Endodermal cell (in vitro differentiated cells): ENCODE measurements at regions not wholly inside any gene's neighbourhood (a gene's known extent, or its start where the extent isn't known, plus 50 kb on each side); places are given as distances from the start of the nearest gene placed in this dataset.

Experiments used
- DNase-seq: peaks from one replicate; pipeline ENCODE4 v3.0.0-alpha.2; 2017
- H3K27ac ChIP-seq: 2 replicates; pipeline ENCODE4 v1.5.1; 2013; ENCODE audit warnings: mild to moderate bottlenecking, low read depth, low read length, moderate library complexity
- H3K27me3 ChIP-seq: 2 replicates; pipeline ENCODE4 v1.6.1; 2013; ENCODE audit warnings: mild to moderate bottlenecking, low read length, moderate library complexity; ENCODE audit not compliant: insufficient read depth, control insufficient read depth, poor library complexity, severe bottlenecking
- H3K36me3 ChIP-seq: 2 replicates; pipeline ENCODE4 v1.7.0; 2013; ENCODE audit warnings: mild to moderate bottlenecking, low read length, moderate library complexity; ENCODE audit not compliant: control insufficient read depth, insufficient read depth
- H3K4me1 ChIP-seq: one replicate; pipeline ENCODE4 v1.7.0; 2013; ENCODE audit warnings: low read length; ENCODE audit not compliant: control insufficient read depth, insufficient read depth
- H3K4me3 ChIP-seq: 2 replicates; pipeline ENCODE4 v1.5.1; 2013; ENCODE audit warnings: mild to moderate bottlenecking, low read length, moderate library complexity
- H3K9ac ChIP-seq: 2 replicates; pipeline ENCODE4 v1.6.1; 2013; ENCODE audit warnings: mild to moderate bottlenecking, low read length, moderate library complexity; ENCODE audit not compliant: poor library complexity, severe bottlenecking; ENCODE audit errors: extremely low read depth
- H3K9me3 ChIP-seq: 2 replicates; pipeline ENCODE4 v1.6.1; 2013; ENCODE audit warnings: mild to moderate bottlenecking, low read length, moderate library complexity; ENCODE audit not compliant: control insufficient read depth
- H3K27ac Mint-ChIP-seq: 2 replicates; pipeline ENCODE4 v1.8.0; 2020; ENCODE audit warnings: mixed read lengths
- H3K27me3 Mint-ChIP-seq: 2 replicates; pipeline ENCODE4 v1.8.0; 2021; ENCODE audit warnings: mild to moderate bottlenecking, mixed read lengths; ENCODE audit not compliant: insufficient read depth
- H3K36me3 Mint-ChIP-seq: 2 replicates; pipeline ENCODE4 v1.8.0; 2020; ENCODE audit warnings: low read depth, mixed read lengths
- H3K4me1 Mint-ChIP-seq: 2 replicates; pipeline ENCODE4 v1.8.0; 2020; ENCODE audit warnings: mixed read lengths
- H3K4me3 Mint-ChIP-seq: 2 replicates; pipeline ENCODE4 v1.8.0; 2020; ENCODE audit warnings: mild to moderate bottlenecking, moderate library complexity, mixed read lengths
- H3K9me3 Mint-ChIP-seq: 2 replicates; pipeline ENCODE4 v1.8.0; 2020; ENCODE audit warnings: mild to moderate bottlenecking, mixed read lengths
- CTCF ChIP-seq: fragments of 200-600 bp; sonication (generic); conservative IDR thresholded peaks from 2 replicates; pipeline ENCODE4 v1.5.0; 2021; ENCODE audit warnings: antibody characterized with exemption, mild to moderate bottlenecking
- whole genome bisulfite sequencing, 2 experiments: methylation state at CpG; one replicate each; pipeline versions ENCODE4 v1.1.5 to v1.1.7; 2013; ENCODE audit warnings: missing lambda C conversion rate in 2 of 2, mixed read lengths in 1 of 2; ENCODE audit not compliant: insufficient coverage in 1 of 2, insufficient read length in 1 of 2; 5-methylcytosine and 5-hydroxymethylcytosine counted together

- TF ChIP-seq CTCF: no peak
- H3K27ac Mint-ChIP-seq: no peak overlapping the region
- DNase-seq: no peak
- peaks cover 9% of the 10 kb centered on the region for H3K9me3 ChIP-seq
- H3K27ac ChIP-seq: no peak overlapping the region
- WGBS, 2 experiments: 81 to 89% methylated on average over 4 to 7 of the region's 7 CpGs
- no peaks in the 10 kb centered on the region for H3K36me3 ChIP-seq
- no peaks in the 10 kb centered on the region for H3K27me3 Mint-ChIP-seq
- H3K4me3 ChIP-seq: no peak overlapping the region
- no peaks in the 10 kb centered on the region for H3K27me3 ChIP-seq
- H3K9me3 Mint-ChIP-seq: peaks cover 18% of the 10 kb centered on the region
- no peak overlapping the region for H3K9ac ChIP-seq
- no peaks in the 10 kb centered on the region for H3K4me1 ChIP-seq
- H3K4me1 Mint-ChIP-seq: peaks cover 8% of the 10 kb centered on the region
- no peak overlapping the region for H3K4me3 Mint-ChIP-seq
- peaks cover 2% of the 10 kb centered on the region for H3K36me3 Mint-ChIP-seq
Measured at GRCh38 chr13:47081246-47081645, 184.4 kb upstream of the HTR2A start.

- no peak overlapping the region for H3K4me3 ChIP-seq
- H3K9ac ChIP-seq: no peak overlapping the region
- Mint-ChIP-seq H3K27me3 (no peaks in the 10 kb centered on the region), H3K27ac (no peak overlapping the region), H3K36me3 (peaks cover 2% of the 10 kb centered on the region), H3K9me3 (peaks cover 24% of the 10 kb centered on the region), H3K4me1 (peaks cover 8% of the 10 kb centered on the region), H3K4me3 (no peak overlapping the region)
- DNase-seq: no peak
- no peak for TF ChIP-seq CTCF
- WGBS, 2 experiments: 80% methylated on average over 2 of the region's 2 CpGs; no CpG with 5 or more reads in 1 of the 2 experiments
- H3K4me1 ChIP-seq: no peaks in the 10 kb centered on the region
- H3K27me3 ChIP-seq: no peaks in the 10 kb centered on the region
- no peaks in the 10 kb centered on the region for H3K36me3 ChIP-seq
- H3K9me3 ChIP-seq: peaks cover 9% of the 10 kb centered on the region
- H3K27ac ChIP-seq: no peak overlapping the region
Measured at GRCh38 chr13:47080621-47081020, 183.8 kb upstream of the HTR2A start.

GRCh38 chr13:47076500-47076899, 179.6 kb upstream of the HTR2A start:
- no peak for DNase-seq
- Histone ChIP-seq H3K9ac (no peak overlapping the region), H3K27me3 (no peaks in the 10 kb centered on the region), H3K27ac (no peak overlapping the region), H3K36me3 (no peaks in the 10 kb centered on the region), H3K4me3 (no peak overlapping the region), H3K4me1 (no peaks in the 10 kb centered on the region), H3K9me3 (peaks cover 18% of the 10 kb centered on the region)
- peaks cover 4% of the 10 kb centered on the region for H3K4me1 Mint-ChIP-seq
- H3K36me3 Mint-ChIP-seq: no peaks in the 10 kb centered on the region
- no peak for TF ChIP-seq CTCF
- no peak overlapping the region for H3K4me3 Mint-ChIP-seq
- H3K27me3 Mint-ChIP-seq: peaks cover 1% of the 10 kb centered on the region
- peaks cover 29% of the 10 kb centered on the region for H3K9me3 Mint-ChIP-seq
- H3K27ac Mint-ChIP-seq: no peak overlapping the region
- WGBS, 2 experiments: 83 to 92% methylated on average over 2 of the region's 2 CpGs
